ENCODE measurements at regions not wholly inside any gene's neighbourhood (a gene's known extent, or its start where the extent isn't known, plus 50 kb on each side); places are given as distances from the start of the nearest gene placed in this dataset.
"Not testable (repeated sequence)": the region's sequence is repeated elsewhere in the genome, so short reads cannot be mapped to it uniquely, and the experiment has no call there.

DNA sequence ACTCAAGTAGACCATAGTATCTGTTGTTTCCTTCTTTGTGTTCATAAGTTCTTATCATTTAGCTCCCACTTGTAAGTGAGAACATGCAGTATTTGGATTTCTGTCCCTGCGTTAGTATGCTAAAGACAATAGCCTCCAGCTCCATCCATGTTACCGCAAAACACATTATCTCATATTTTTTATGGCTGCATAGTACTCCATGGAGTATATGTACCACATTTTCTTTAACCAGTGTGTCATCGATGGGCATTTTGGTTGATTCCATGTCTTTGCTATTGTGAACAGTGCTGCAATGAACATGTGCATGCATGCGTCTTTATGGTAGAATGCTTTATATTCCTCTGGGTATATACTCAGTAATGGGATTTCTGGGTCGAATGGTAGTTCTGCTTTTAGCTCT is 148.1 kb upstream of the IRS2 start:
- not testable (repeated sequence) for DNase-seq

DNA sequence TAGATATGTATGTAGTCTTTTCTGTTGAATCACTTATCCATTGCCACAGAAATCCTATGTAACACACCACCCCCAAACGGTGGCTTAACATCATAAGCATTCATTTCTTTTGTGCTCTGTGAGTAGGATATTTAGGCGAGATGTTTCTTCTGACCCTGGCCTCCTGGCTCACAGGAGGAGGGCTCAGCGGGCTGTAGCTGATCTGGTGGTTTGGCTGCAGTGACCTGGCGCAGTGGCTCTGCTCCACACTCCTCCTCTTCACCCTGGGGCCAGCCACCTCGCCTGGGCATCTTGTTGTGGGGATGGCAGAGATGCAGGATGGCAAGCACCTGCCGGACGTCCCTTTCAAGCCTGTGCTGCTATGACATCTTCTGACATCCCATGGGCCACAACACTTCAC is 147.1 kb upstream of the IRS2 start:
- no peak for DNase-seq

DNA sequence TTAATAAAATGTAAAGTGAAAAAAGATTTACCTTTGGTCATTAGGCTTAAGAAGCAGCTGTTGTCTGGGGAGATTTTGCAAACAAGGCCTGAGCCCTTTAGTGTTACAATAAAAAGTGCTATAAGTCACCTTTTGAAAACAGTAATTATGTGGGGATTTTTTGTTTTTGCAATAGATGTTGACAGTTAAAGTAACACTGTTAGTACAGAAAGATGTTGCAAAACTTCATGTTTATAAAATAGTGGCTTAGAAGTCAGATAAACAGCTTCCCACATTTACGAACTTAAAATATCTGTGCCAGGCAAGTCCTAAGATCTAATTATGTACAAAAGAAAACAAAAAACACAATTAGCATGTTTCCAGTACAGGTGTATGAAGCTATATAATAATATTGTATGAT is 138.0 kb upstream of the IRS2 start:
- DNase-seq = no peak

DNA sequence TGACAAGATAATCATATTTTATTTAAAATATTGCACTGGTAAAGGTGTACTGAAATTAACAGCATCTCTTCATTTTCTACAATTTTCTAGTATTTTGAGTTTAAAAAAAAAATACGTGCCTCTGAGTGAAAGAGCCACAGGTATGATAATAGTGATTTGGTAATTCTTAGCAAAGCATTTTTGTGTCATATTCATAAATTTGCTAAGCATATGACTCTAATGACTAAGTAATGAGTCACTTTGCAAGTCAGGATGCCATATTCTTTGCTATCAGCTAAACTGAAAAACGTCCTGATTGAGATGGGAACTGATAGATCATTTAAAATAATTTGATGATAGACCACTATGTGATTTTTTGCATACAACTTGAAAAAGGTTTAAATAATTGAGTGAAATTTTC is 136.1 kb upstream of the IRS2 start:
- DNase-seq = no peak

DNA sequence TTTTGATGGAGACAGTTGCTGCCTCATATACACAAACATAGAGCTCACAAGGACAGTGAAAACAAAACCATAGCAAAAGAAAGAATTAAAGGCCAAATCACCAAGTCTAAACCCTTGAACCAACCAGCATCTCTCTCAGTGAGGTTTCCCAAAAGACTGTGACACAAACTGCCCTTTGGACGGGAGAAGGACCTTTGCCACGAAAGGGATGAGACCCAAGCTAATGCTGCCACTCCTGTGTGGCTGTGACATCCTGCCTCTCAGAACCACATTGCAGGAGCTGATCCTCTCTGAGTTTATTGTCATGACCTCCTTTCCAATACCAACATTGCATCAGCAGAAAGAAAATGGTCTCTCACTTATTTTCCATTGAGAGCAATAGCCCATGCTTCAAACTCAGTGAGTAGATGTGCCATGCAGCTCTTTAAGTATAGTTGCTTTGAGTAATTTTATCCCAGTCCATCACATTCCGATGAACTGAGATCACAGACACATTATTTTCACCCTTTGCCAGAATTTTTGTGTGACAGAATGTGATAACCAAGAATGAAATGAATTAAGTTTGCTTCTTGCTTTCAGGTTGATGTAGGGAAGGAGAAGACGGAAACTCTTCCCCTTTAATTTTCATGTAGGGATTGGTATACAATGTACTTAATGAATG is 133.5 kb upstream of the IRS2 start:
- no peak for DNase-seq

DNA sequence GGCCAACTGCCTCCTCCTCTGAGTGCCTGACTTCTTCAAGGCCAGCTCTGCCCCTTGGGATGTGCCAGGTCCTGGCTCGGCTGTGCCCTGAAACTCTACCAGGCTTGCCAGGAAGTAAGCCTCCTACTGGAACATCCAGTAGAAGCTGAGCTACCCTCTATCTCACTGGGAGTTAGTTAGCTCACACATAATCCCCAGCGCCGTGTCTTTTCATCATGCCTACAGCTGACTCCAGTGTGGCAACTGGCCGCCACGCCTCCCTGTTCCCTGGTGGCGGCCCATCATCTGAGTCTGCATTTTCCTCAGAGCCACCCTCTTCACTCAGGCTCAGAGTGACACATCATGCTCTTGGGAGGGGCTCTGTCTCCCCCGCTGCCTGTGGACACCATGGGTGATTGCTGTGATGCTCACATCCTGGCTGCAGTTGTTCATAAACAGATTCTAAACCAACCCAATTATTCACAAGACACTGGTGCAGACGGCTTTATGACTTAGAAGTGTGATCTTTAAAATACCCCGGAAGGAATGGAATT is 131.9 kb upstream of the IRS2 start:
- peak in 7 of 14 donors; percentile 2 to 42 (median 17) for DNase-seq

DNA sequence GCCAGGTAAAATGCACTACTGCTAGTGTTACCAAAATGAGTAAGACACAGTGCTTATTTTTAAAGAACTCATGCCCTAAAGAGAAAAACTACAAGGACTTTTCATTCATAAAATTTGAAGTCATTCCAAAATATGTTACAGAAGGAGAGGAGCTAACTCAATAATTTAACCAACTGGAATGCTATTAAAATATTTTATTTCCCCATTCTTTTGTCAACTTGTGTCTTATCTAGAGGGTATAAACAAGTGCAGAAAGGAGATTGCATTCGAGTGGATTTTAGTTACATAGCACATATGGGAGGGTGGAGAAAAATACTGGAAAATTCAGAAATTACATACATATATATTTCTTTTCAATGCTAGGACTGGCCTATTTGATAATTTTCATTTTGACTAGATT is 131.0 kb upstream of the IRS2 start:
- DNase-seq = no peak

DNA sequence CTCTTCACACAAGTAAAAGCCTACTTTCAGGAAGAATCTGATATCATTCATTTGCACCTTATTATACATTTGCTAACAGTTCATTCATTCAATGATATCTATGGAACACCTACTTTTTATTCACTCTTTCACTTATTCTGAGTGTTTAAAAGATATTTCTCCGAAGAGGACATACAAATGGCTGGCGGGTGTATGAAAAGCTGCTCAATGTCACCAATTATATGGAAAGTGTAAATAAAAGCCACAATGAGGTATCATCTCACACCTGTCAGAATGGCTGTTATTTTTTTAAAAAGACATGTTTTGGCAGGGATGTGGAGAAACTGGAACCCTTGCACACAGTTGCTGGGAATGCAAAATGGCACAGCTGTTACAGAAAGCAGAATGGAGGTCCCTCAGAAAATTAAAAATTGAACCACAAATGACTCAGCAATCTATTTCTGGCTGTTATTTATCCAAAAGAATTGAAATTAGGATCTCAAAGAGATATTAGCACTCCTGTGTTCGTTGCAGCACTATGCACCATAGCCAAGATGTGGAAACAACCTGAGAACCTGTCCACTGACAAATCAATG is 127.6 kb upstream of the IRS2 start:
- no peak for DNase-seq

DNA sequence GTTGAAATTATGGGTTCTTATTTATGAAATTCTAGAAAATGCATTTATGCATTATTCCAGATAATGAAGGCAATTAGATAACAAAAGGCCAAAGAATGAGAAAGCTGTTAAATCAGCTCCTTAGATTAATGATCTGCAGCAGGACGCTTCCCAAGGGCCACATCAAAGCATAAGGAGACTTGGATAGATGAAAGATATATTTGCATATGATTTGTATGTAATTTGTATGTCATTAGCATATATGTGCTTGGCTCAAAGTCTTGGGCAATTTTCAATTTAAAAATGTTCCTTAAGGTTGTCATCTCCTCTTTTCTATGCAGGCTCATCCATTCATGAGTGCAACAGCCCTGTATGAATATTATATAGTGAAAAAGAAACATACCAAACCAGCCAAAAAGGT is 126.8 kb upstream of the IRS2 start:
- DNase-seq = no peak

DNA sequence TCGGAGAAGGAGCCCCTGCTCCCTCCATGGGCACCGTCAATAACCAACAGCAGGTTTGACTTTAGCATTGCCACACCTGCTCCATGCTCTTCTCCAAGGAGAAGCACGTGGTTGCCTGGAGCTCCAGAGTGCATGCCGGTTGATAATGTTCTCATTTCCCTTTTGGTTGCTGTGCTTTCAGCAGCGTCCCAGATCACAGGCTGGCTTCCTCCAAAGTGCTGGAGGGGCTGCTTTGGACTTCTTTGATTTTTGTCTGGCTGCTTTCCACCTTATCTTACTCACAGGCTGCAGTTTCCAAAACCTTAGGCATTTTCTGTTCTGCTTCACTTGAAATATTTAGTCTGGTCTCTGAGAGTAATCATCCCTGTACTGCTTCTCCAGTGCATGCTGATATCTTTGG is 123.8 kb upstream of the IRS2 start:
- no peak for DNase-seq

DNA sequence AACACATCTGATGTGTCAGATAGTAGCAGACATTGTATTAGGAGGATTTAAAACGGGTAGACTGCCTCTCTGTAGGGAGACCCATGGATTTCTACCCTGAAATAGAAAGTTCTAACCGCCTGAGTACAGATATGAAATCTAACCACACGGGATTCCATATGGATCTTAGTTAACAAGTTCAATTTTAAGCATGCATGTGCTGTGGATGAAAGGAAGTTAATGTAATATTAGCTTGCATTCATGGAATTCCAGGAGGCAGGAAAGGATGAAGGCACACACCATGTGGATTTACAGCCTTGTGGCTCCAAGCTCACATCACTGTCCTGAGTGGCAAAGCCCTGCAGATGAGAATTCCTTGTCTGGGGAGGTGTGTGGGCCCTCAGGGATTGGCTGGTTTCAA is 120.6 kb upstream of the IRS2 start:
- no peak for DNase-seq

DNA sequence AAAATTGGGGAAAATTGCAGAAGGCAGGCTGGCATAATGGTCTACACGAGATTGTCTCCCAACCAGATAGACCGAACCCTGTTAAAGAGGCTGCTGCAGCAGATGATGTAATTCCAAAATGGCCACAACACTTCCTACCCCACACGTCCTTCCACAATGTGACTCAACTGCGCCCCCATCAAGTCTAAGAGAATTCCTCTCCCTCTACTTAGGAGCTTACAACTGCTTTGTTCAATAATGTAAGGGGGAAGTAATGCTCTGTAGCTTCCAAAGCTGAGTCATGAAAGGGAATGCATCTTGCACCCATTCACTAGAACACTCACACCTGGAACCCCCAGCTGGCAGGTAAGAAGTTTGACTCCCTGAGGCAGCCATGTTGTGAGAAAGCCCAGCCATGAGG is 117.8 kb upstream of the IRS2 start:
- no peak for DNase-seq

DNA sequence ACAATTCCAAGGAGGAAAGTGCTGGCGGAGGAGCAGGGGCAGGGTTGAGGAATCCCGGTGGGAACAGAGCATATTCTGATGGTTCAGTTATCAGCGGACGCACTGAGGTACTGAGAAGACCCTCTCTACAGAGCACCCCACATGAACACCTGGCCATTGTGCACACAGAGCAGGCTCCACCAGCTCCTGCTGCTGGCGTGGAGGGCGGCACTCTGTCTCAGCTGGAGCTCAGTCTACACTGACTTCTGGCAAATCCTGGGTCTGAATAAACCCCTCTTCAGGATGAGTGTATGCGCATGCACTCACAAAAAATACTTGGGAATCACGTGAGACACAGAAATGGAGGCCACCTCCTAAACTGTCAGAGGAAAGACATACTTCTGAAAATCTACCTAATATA is 114.4 kb upstream of the IRS2 start:
- DNase-seq = no peak

DNA sequence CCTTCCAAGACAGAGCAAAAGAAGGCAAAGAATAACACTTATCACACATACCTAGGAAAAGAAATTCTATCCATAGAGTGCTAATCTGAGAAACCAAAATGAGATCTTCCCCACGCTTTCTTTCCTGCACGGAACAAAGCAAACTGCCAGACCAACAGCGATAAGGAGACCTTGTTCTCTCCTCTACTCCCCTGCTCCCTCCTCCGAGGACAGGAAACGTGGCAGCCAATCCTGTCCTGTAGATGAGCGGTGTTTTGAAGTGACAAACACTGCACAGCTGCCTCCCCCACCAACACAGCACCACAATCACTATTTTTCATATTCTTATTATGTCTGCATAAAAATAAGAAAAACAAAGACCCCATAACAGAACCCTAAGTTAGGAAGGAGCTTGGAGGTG is 113.9 kb upstream of the IRS2 start:
- DNase-seq = no peak

DNA sequence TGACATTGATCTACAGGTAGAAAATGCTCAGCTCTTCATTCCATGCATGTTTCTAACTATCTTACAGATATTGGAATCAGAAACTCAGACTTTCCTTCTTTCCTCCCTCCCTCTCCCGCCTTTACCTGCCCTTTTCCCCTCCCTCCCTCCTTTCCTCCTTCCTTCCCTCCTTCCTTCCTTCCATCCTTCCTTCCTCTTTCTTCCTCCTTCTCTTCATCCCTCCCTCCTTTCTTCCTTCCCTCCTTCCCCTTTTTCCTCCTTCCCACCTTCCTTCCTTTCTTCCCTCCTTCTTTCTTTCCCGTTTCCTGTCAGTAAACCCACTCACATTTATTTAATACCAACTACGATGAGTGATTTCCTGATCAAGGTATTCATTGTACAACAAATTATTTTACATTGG is 113.4 kb upstream of the IRS2 start:
- no peak for DNase-seq

DNA sequence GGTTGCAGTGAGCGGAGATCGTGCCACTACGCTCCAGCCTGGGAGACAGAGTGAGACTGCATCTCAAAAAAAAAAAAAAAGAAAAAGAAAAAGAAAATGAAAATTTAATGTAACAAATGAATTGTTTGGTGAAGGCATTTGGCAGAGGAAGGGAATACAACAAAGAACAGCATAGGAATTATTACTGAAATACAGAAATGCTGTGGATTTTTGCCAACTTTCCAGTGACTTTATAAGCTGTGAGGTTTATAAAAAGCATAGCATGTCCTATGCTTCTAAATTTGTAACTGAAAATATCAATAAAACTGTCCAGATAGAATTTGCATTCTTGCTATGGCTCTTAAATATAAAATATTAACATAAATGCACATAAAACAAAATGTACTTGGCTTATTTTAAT is 112.9 kb upstream of the IRS2 start:
- DNase-seq = no peak

DNA sequence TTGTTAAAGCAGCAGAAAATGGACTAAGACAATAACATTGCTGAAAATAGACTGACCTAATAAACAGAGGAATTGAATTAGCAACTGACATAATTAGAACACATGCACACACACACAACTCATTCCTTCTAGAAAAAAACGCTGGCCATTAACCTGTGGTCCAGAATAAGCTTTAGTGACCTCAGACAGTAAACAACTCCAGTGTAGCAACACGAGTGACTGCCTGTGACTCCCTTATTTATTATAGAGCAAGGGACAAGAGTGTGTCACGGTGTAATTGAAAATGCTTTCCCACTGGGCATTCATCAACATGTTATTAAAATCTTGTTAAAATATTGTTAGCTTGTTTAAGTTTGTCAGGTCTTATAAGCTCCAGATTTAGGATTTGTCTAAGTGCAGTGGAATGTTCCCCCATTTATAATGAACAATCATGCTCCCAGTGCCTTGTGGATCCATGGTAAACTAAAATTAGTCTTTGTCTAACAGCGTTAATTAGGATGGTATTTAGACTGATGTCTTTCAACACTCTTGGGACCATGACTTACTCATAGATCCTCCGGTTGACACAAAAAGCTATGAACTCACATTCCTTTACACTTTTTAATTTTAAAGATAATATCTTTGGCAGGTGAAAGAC is 111.7 kb upstream of the IRS2 start:
- DNase-seq = no peak

DNA sequence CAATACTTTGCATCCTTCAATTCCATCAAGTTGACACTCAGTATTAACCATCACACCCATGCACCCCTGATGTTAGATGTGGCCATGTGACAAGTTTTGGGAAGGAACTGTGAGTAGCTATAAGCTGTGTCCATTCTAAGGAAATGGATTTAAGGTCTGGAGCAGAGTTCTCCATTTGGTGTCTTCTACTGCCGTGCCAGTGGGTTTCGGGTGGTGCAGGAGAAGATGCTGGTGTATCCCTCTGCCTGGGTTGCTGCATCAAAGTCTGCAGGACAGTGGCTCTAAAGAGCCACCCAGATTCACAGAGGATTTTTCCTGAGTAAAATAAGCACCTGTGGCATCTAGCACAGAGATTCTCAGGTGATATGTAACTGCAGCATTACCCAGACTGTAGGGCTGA is 105.7 kb upstream of the IRS2 start:
- DNase-seq = no peak

DNA sequence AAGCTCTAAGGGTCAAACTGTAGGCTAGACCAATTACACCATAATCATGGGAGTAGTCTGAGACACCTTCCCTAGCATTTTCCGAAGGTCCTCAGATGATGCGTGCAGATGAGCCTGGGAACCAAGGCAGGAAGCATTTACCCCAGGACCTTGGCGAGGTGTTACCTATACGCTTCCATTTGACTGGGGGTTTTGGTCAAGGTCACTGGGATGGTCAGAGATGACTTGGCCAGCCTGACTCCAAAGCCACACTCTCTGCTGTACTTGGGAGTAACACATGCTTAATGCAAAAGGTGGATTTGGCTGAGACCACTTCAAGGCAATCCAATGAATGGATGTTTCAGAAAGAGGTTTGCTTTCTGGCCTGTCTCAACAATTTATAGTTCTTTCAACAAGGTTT is 98.9 kb upstream of the IRS2 start:
- DNase-seq = no peak

DNA sequence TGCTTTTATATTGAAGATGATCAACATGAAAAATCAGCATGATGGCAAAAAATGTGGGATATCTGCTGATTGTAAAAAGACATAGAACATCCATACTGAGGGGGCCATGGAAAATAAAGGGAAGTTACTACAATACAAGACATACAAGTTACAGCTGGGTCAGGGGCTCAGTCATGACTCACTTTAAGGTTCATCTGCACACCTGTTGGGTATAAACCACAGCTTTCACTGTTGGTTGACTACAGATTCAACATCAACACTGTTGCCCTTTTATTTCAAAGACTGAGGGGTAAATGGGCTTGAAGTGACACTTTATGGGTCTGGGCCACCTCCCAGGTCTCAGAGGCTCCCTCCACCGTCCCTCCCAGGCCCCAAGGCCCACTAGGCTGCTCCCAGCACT is 98.1 kb upstream of the IRS2 start:
- no peak for DNase-seq

DNA sequence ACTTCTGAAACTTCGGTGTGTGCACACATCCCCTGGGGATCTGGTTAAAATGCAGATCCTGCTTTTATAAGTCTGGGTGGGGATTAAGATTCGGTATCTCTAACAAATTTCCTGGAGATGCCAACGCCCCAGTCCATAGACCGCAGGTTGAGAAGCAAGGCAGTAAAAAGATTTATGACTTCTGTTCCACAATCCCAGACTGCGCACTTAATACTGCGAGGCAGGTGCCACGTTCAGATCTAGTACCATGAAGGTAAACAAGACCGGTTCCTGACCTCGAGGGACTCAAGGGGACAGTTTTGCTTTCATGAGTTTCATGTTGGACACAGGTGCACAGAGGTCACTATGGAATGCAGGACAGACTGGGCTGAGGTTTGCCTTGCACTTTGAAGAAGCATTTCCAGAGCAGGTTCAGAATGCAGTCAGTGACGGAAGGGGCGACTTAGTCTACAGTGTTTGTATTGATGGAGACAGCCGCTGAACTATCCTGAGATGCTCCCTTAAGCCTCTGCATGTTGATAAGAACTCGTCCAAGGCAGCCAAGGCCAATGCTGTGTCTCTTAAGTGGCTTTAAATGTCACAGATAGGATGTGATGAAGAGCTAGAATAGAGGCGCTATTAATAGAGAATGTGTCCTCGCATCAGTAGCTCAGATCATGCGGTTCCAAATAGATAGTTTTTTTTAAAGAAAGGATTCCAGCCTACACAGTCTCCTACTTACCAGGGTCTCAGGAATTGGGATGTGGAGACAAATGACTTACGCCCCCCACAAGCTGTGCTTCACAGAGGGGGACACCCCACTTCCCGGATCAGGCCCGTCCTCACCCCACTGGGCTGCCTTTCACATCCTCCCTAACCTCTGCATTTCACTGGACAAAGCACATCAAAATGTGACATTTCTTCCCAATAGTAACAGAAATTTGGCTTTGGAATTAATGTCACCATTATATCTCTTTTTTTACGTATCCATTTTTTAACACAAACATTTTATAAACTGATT is 97.1 kb upstream of the IRS2 start:
- no peak for DNase-seq

DNA sequence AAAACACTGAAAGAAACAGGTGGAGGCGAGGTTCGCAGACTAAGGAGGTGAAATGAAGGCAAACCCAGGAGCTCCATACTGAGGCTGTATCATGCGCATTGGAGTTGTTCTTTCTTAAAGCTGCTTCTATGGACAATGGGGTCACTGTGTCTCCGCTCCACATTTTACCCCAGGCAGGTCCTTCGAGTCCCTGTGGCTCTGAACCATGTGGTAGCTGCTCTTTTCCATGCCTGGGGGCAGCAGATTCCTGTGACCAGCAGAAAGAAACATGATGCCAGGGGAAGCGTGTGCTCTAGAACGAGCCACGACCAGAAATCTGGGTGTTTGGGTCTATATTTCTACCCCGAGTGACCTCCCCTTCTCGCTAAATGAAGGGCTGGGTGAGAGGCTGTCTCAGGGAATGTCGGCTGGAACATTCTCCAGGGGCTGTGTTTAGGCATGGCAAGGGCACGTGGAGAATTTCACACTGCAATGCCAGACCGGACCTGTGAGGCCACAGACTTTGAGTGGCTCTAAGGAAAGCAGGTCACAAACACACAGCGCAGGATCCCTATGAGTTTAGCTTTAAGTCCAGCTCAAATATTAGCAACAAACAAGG is 95.7 kb upstream of the IRS2 start:
- DNase-seq = no peak

DNA sequence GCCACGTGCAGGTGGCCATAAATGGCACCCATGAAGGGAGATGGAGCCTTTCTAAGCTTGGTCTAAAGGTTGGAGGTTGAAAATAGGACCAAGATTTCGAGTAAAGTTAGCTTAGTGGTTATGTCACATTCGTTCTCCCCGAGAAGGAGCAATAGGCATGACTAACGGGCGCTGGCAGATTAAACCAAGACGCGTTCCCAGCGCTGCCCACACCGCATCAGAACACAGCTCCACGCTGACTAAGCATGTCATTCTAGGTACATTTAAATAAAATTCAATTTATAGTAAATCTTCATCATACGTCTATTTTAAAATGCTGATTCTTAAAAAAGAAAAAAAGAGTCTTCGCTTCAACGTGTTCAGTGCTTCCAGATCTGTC is 95.0 kb upstream of the IRS2 start:
- no peak for DNase-seq
